H1 (cell line): ENCODE measurements at regions not wholly inside any gene's neighbourhood (a gene's known extent, or its start where the extent isn't known, plus 50 kb on each side); places are given as distances from the start of the nearest gene placed in this dataset.

ENCODE experiments used
- ASH2L ChIP-seq: fragments of 200-600, 300-600 bp; sonication (generic); IDR thresholded peaks from one replicate; pipeline ENCODE4 v1.7.1; 2017; ENCODE audit warnings: low read length

DNA sequence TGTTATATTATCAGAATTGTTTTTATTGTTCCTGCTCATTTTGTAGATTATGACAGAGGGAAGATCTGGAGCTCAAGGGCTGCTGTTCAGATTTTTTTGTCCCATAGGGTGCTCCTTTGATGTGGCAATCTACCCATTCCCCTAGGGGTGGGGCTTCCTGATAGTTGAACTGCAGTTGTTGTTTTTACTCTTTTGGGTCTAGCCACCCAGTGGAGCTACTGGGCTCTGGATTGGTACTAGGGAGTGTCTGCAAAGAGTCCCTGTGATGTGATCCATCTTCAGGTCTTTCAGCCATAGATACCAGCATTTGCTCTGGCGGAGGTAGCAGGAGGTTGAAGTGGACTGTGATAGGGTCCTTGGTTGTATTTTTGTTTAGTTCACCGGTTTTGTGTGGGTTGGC is 57.9 kb upstream of the SLCO1B1 start (continued):
- no peak for TF ChIP-seq ASH2L
